Spleen (tissue), 7 donors: ENCODE measurements at regions not wholly inside any gene's neighbourhood (a gene's known extent, or its start where the extent isn't known, plus 50 kb on each side); places are given as distances from the start of the nearest gene placed in this dataset.

Source experiments
- POLR2A ChIP-seq, 3 donors: fragments of 450-650 bp; IDR thresholded peaks; one replicate each; pipeline ENCODE4 v1.5.1; 2017; ENCODE audit warnings: antibody characterized with exemption in 3 of 3, mild to moderate bottlenecking in 1 of 3
- POLR2AphosphoS5 ChIP-seq, 3 donors: sonication (generic); formaldehyde crosslinking; IDR thresholded peaks; one replicate each; pipeline ENCODE4 v1.5.1; 2017; ENCODE audit warnings: antibody characterized with exemption in 3 of 3
- TF ChIP-seq, protein P1 (sequence below), 11 experiments: fragments of 200-600 bp in 7 of 11; fragments of 450-650 bp in 4 of 11; sonication (generic) in 4 of 11; IDR thresholded peaks in 8 of 11; conservative IDR thresholded peaks in 3 of 11; 1 replicate in 7 of 11; 2 replicates in 4 of 11; pipeline versions ENCODE4 v1.4.0 to v1.8.0; 2016 to 2021; ENCODE audit warnings: antibody characterized with exemption in 11 of 11, inconsistent platforms in 4 of 11, mild to moderate bottlenecking in 1 of 11
- donor health status: DM: no; HTN: no; CAD: no; lungs with moderate emphysema.
- donor health status: DM: no; HTN: no; CAD: no.
- donor health status: DM: no; HTN: no; CAD: no.

DNA sequence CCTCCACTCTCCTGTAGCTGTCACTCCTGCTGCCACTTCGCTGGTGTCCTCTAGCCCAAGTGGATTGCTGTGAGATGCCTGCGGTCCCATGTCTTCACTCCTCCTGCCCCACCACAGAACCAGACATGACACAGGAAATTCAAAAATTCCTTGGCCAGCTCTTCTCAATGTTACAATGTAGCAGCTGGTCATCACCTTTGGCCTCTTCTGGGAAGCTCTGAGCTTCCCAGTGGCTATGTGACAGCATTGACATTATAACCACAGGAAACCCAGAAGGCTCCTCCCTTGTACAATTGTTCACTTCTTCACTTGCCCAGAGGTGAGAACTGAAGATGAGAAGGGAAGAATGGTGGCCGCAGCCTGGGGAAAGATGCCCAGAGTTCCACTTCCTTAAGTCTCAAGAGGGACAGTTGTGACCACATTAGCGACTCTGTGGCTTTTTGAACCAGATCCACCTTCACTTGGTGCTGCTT is 76.1 kb upstream of the NAA20 start:
- TF ChIP-seq, protein P1, sequence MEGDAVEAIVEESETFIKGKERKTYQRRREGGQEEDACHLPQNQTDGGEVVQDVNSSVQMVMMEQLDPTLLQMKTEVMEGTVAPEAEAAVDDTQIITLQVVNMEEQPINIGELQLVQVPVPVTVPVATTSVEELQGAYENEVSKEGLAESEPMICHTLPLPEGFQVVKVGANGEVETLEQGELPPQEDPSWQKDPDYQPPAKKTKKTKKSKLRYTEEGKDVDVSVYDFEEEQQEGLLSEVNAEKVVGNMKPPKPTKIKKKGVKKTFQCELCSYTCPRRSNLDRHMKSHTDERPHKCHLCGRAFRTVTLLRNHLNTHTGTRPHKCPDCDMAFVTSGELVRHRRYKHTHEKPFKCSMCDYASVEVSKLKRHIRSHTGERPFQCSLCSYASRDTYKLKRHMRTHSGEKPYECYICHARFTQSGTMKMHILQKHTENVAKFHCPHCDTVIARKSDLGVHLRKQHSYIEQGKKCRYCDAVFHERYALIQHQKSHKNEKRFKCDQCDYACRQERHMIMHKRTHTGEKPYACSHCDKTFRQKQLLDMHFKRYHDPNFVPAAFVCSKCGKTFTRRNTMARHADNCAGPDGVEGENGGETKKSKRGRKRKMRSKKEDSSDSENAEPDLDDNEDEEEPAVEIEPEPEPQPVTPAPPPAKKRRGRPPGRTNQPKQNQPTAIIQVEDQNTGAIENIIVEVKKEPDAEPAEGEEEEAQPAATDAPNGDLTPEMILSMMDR (IDR thresholded peaks at IDR 0.05 in 8 of 11, conservative IDR thresholded peaks at IDR 0.05 in 3 of 11) = no peak
- TF ChIP-seq POLR2A (IDR thresholded peaks at IDR 0.05) (no peak), POLR2AphosphoS5 (IDR thresholded peaks at IDR 0.05) (peak in 1 of 3 donors; percentile 39)
